ENCODE measurements at regions not wholly inside any gene's neighbourhood (a gene's known extent, or its start where the extent isn't known, plus 50 kb on each side); places are given as distances from the start of the nearest gene placed in this dataset.

GRCh38 chr10:88101666-88102065 lies 238.2 kb downstream of the PTEN start:
- peaks cover 2% of the 10 kb centered on the region for H3K36me3 Mint-ChIP-seq
- H3K4me3 Mint-ChIP-seq = no peak overlapping the region
- no peak overlapping the region for H3K27ac Mint-ChIP-seq
- H3K4me1 Mint-ChIP-seq (ENCODE audit: low read depth) = no peaks in the 10 kb centered on the region
- no peaks in the 10 kb centered on the region for H3K9me3 Mint-ChIP-seq (ENCODE audit: low read depth)
- no peaks in the 10 kb centered on the region for H3K27me3 Mint-ChIP-seq

- Mint-ChIP-seq H3K36me3 (peaks cover 2% of the 10 kb centered on the region), H3K4me3 (no peak overlapping the region), H3K27ac (no peak overlapping the region)
These were observed 240.2 kb downstream of the PTEN start for GRCh38 chr10:88103576-88103975.

GRCh38 chr10:88104223-88104622 lies 240.8 kb downstream of the PTEN start:
- no peaks in the 10 kb centered on the region for H3K9me3 Mint-ChIP-seq (ENCODE audit: low read depth)
- peaks cover 2% of the 10 kb centered on the region for H3K36me3 Mint-ChIP-seq
- no peaks in the 10 kb centered on the region for H3K27me3 Mint-ChIP-seq
- H3K27ac Mint-ChIP-seq = no peak overlapping the region
- H3K4me1 Mint-ChIP-seq (ENCODE audit: low read depth) = peaks cover 10% of the 10 kb centered on the region
- H3K4me3 Mint-ChIP-seq = no peak overlapping the region

More at GRCh38 chr10:88103576-88103975, 240.2 kb downstream of the PTEN start:
- peaks cover 10% of the 10 kb centered on the region for H3K4me1 Mint-ChIP-seq (ENCODE audit: low read depth)
- H3K27me3 Mint-ChIP-seq = no peaks in the 10 kb centered on the region
- H3K9me3 Mint-ChIP-seq (ENCODE audit: low read depth) = no peaks in the 10 kb centered on the region

GRCh38 chr10:88106366-88106765 lies 242.9 kb downstream of the PTEN start:
- Mint-ChIP-seq H3K27ac (no peak overlapping the region), H3K9me3 (ENCODE audit: low read depth) (no peaks in the 10 kb centered on the region), H3K27me3 (peaks cover 3% of the 10 kb centered on the region), H3K4me3 (no peak overlapping the region), H3K4me1 (ENCODE audit: low read depth) (peaks cover 10% of the 10 kb centered on the region), H3K36me3 (peaks cover 2% of the 10 kb centered on the region)

- Mint-ChIP-seq H3K9me3 (ENCODE audit: low read depth) (no peaks in the 10 kb centered on the region), H3K4me3 (no peak overlapping the region), H3K27me3 (peaks cover 3% of the 10 kb centered on the region), H3K4me1 (ENCODE audit: low read depth) (peaks cover 10% of the 10 kb centered on the region), H3K27ac (peak overlapping the region; percentile 23), H3K36me3 (peaks cover 2% of the 10 kb centered on the region)
These were observed 244.1 kb downstream of the PTEN start for GRCh38 chr10:88107296-88108097.

GRCh38 chr10:88108115-88108610 lies 244.7 kb downstream of the PTEN start:
- Mint-ChIP-seq H3K4me3 (no peak overlapping the region), H3K27ac (no peak overlapping the region), H3K4me1 (ENCODE audit: low read depth) (peaks cover 10% of the 10 kb centered on the region)

GRCh38 chr10:88110355-88110754 lies 246.9 kb downstream of the PTEN start:
- Mint-ChIP-seq H3K27me3 (peaks cover 3% of the 10 kb centered on the region), H3K36me3 (no peaks in the 10 kb centered on the region), H3K9me3 (ENCODE audit: low read depth) (no peaks in the 10 kb centered on the region), H3K27ac (no peak overlapping the region), H3K4me1 (ENCODE audit: low read depth) (peaks cover 21% of the 10 kb centered on the region), H3K4me3 (no peak overlapping the region)

More at GRCh38 chr10:88108115-88108610, 244.7 kb downstream of the PTEN start:
- no peaks in the 10 kb centered on the region for H3K9me3 Mint-ChIP-seq (ENCODE audit: low read depth)
- H3K36me3 Mint-ChIP-seq = peaks cover under 1% of the 10 kb centered on the region
- peaks cover 3% of the 10 kb centered on the region for H3K27me3 Mint-ChIP-seq

- no peak overlapping the region for H3K27ac Mint-ChIP-seq
- H3K9me3 Mint-ChIP-seq (ENCODE audit: low read depth) = no peaks in the 10 kb centered on the region
- peaks cover 21% of the 10 kb centered on the region for H3K4me1 Mint-ChIP-seq (ENCODE audit: low read depth)
- H3K27me3 Mint-ChIP-seq = peaks cover 3% of the 10 kb centered on the region
- no peaks in the 10 kb centered on the region for H3K36me3 Mint-ChIP-seq
- no peak overlapping the region for H3K4me3 Mint-ChIP-seq
These were observed 247.4 kb downstream of the PTEN start for GRCh38 chr10:88110822-88111221.

- H3K4me1 Mint-ChIP-seq (ENCODE audit: low read depth) = peaks cover 21% of the 10 kb centered on the region
- H3K27me3 Mint-ChIP-seq = peaks cover 3% of the 10 kb centered on the region
- no peaks in the 10 kb centered on the region for H3K9me3 Mint-ChIP-seq (ENCODE audit: low read depth)
- H3K27ac Mint-ChIP-seq = no peak overlapping the region
- no peaks in the 10 kb centered on the region for H3K36me3 Mint-ChIP-seq
- no peak overlapping the region for H3K4me3 Mint-ChIP-seq
These were observed 247.9 kb downstream of the PTEN start for GRCh38 chr10:88111294-88111693.

GRCh38 chr10:88113232-88113631 lies 249.8 kb downstream of the PTEN start:
- Mint-ChIP-seq H3K4me3 (no peak overlapping the region), H3K36me3 (no peaks in the 10 kb centered on the region), H3K4me1 (ENCODE audit: low read depth) (peaks cover 14% of the 10 kb centered on the region), H3K27ac (no peak overlapping the region), H3K9me3 (ENCODE audit: low read depth) (no peaks in the 10 kb centered on the region), H3K27me3 (peaks cover 3% of the 10 kb centered on the region)

GRCh38 chr10:88113657-88114272 lies 250.3 kb downstream of the PTEN start:
- Mint-ChIP-seq H3K4me3 (no peak overlapping the region), H3K36me3 (no peaks in the 10 kb centered on the region), H3K27ac (no peak overlapping the region), H3K27me3 (peaks cover 3% of the 10 kb centered on the region), H3K9me3 (ENCODE audit: low read depth) (no peaks in the 10 kb centered on the region), H3K4me1 (ENCODE audit: low read depth) (peaks cover 11% of the 10 kb centered on the region)

GRCh38 chr10:88114368-88114767 lies 250.9 kb downstream of the PTEN start:
- H3K36me3 Mint-ChIP-seq = no peaks in the 10 kb centered on the region
- no peak overlapping the region for H3K4me3 Mint-ChIP-seq
- H3K4me1 Mint-ChIP-seq (ENCODE audit: low read depth) = peaks cover 11% of the 10 kb centered on the region
- H3K9me3 Mint-ChIP-seq (ENCODE audit: low read depth) = no peaks in the 10 kb centered on the region
- no peak overlapping the region for H3K27ac Mint-ChIP-seq
- peaks cover 3% of the 10 kb centered on the region for H3K27me3 Mint-ChIP-seq

GRCh38 chr10:88115407-88115806 lies 252.0 kb downstream of the PTEN start:
- H3K27me3 Mint-ChIP-seq = no peaks in the 10 kb centered on the region
- H3K9me3 Mint-ChIP-seq (ENCODE audit: low read depth) = no peaks in the 10 kb centered on the region
- H3K36me3 Mint-ChIP-seq = no peaks in the 10 kb centered on the region
- H3K4me1 Mint-ChIP-seq (ENCODE audit: low read depth) = peaks cover 17% of the 10 kb centered on the region
- no peak overlapping the region for H3K27ac Mint-ChIP-seq
- no peak overlapping the region for H3K4me3 Mint-ChIP-seq

- H3K4me3 Mint-ChIP-seq = no peak overlapping the region
- H3K9me3 Mint-ChIP-seq (ENCODE audit: low read depth) = no peaks in the 10 kb centered on the region
- no peak overlapping the region for H3K27ac Mint-ChIP-seq
- no peaks in the 10 kb centered on the region for H3K27me3 Mint-ChIP-seq
- H3K4me1 Mint-ChIP-seq (ENCODE audit: low read depth) = peaks cover 22% of the 10 kb centered on the region
- H3K36me3 Mint-ChIP-seq = no peaks in the 10 kb centered on the region
These were observed 252.5 kb downstream of the PTEN start for GRCh38 chr10:88115968-88116367.

GRCh38 chr10:88116481-88116880 lies 253.1 kb downstream of the PTEN start:
- peaks cover 24% of the 10 kb centered on the region for H3K4me1 Mint-ChIP-seq (ENCODE audit: low read depth)
- no peak overlapping the region for H3K27ac Mint-ChIP-seq
- no peaks in the 10 kb centered on the region for H3K36me3 Mint-ChIP-seq
- H3K4me3 Mint-ChIP-seq = no peak overlapping the region
- H3K27me3 Mint-ChIP-seq = no peaks in the 10 kb centered on the region
- no peaks in the 10 kb centered on the region for H3K9me3 Mint-ChIP-seq (ENCODE audit: low read depth)

Measured in activated naive CD8-positive, alpha-beta T cell (primary cell).